ENCODE measurements at regions not wholly inside any gene's neighbourhood (a gene's known extent, or its start where the extent isn't known, plus 50 kb on each side); places are given as distances from the start of the nearest gene placed in this dataset.

GRCh38 chr22:49097171-49097925, 730.3 kb downstream of the BRD1 start:
- no peak for TF ChIP-seq EP300 (IDR thresholded peaks at IDR 0.05)
- no peak for TF ChIP-seq CTCF (IDR thresholded peaks at IDR 0.05)
- TF ChIP-seq POLR2A (IDR thresholded peaks at IDR 0.05) = no peak
